Pancreas (tissue), 10 donors: ENCODE measurements at regions not wholly inside any gene's neighbourhood (a gene's known extent, or its start where the extent isn't known, plus 50 kb on each side); places are given as distances from the start of the nearest gene placed in this dataset.

Experiments used
- ATAC-seq, 4 donors: fragments of 200-7000 bp; cut with Tn5 transposase; one replicate each; pipeline versions ENCODE4 v1.8.0 to v1.9.1; 2020; ENCODE audit warnings: mild to moderate bottlenecking in 4 of 4, moderate library complexity in 4 of 4
- DNase-seq, 6 donors: peaks; one replicate each; pipeline ENCODE4 v3.0.0-alpha.2; 2020
- FAIRE-seq: peaks from 2 replicates; lab custom pipeline; 2012; peaks lifted over from hg19 to GRCh38; lab: Jason Lieb, UNC
- H3K27ac ChIP-seq, 4 donors: fragments of 200-600 bp; sonication (generic); 1 replicate in 3 of 4; 2 replicates in 1 of 4; pipeline versions ENCODE4 v1.5.0 to v1.8.0; 2020
- H3K27me3 ChIP-seq, 4 donors: fragments of 200-600 bp; one replicate each; pipeline ENCODE4 v1.8.0; 2021
- H3K36me3 ChIP-seq, 3 donors: fragments of 200-600 bp; sonication (generic) in 1 of 3; one replicate each; pipeline versions ENCODE4 v1.5.0 to v1.8.0; 2020 to 2021
- H3K4me1 ChIP-seq, 3 donors: fragments of 200-600 bp; one replicate each; pipeline ENCODE4 v1.8.0; 2021
- H3K4me3 ChIP-seq, 4 donors: fragments of 200-600 bp; sonication (generic) in 2 of 4; one replicate each; pipeline versions ENCODE4 v1.5.0 to v1.8.0; 2020 to 2021
- H3K9me3 ChIP-seq, 4 donors: fragments of 200-600 bp; one replicate each; pipeline ENCODE4 v1.8.0; 2021
- WGBS, 2 donors: extraction: QIAGEN DNeasy Blood & Tissue Kit; methylation state at CpG; one replicate each; pipeline ENCODE4 v1.1.7; 2013; 5-methylcytosine and 5-hydroxymethylcytosine counted together
- intact Hi-C, 3 donors: fragments of 100-400 bp; cut with DNase I; formaldehyde crosslinking; loops; one replicate each; pipeline versions ENCODE4 v1.11.1 to v1.14.2; 2022
- TF ChIP-seq, protein P1 (sequence below), 4 donors: fragments of 200-600 bp; sonication (generic) in 3 of 4; IDR thresholded peaks; one replicate each; pipeline versions ENCODE4 v1.5.0 to v1.8.0; 2021; ENCODE audit warnings: antibody characterized with exemption in 4 of 4
- donor health status: healthy with polysubstance abuse.
- donor health status: DM: no; HTN: no; CAD: no; lungs with moderate emphysema.
- donor health status: DM: no; HTN: no; CAD: no.
- donor health status: control.
- donor health status: control.
- donor health status: Bipolar disorder and iron deficiency.
- donor health status: DM: yes; HTN: yes; CAD: no.
- donor health status: DM: no; HTN: no; CAD: no.
- donor health status: DM: no; HTN: no; CAD: no.
- donor health status: DM: yes; HTN: yes; CAD: no.

DNA sequence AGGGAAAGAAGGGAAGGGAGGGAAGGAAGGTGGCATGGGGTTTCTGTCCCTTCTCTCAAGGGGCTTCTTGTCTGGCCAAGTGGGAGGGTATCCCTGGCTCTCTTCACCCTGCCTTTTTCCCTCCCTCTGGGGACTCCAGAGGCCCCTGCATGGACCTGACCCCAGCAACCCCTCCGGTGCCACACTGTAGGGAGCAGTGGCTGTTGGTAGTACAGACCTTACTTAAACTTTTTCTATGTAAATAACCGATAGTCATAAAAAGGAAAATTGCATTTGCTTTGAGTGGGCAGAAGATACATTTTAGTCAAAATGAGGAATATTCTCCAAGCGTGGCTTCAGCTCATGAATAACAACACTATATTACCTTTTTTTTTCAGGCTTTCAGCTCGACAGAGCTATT, 1384.0 kb downstream of the BRD1 start:
- Histone ChIP-seq H3K27ac (no peak overlapping the region), H3K9me3 (no peaks in the 10 kb centered on the region), H3K27me3 (no peaks in the 10 kb centered on the region), H3K4me3 (no peak overlapping the region), H3K4me1 (no peaks in the 10 kb centered on the region), H3K36me3 (no peaks in the 10 kb centered on the region)
- no peak for ATAC-seq
- 55 to 79% methylated on average over 4 of the region's 4 CpGs for WGBS, 2 donors
- no peak for FAIRE-seq
- intact Hi-C loops, result no loop called here
- TF ChIP-seq, protein P1, sequence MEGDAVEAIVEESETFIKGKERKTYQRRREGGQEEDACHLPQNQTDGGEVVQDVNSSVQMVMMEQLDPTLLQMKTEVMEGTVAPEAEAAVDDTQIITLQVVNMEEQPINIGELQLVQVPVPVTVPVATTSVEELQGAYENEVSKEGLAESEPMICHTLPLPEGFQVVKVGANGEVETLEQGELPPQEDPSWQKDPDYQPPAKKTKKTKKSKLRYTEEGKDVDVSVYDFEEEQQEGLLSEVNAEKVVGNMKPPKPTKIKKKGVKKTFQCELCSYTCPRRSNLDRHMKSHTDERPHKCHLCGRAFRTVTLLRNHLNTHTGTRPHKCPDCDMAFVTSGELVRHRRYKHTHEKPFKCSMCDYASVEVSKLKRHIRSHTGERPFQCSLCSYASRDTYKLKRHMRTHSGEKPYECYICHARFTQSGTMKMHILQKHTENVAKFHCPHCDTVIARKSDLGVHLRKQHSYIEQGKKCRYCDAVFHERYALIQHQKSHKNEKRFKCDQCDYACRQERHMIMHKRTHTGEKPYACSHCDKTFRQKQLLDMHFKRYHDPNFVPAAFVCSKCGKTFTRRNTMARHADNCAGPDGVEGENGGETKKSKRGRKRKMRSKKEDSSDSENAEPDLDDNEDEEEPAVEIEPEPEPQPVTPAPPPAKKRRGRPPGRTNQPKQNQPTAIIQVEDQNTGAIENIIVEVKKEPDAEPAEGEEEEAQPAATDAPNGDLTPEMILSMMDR (IDR thresholded peaks at IDR 0.05), result no peak
- DNase-seq, result no peak

GRCh38 chr22:48442663-48443062, 1385.0 kb downstream of the BRD1 start:
- Histone ChIP-seq H3K4me1 (no peaks in the 10 kb centered on the region), H3K27ac (no peak overlapping the region), H3K4me3 (no peak overlapping the region), H3K27me3 (no peaks in the 10 kb centered on the region), H3K9me3 (no peaks in the 10 kb centered on the region), H3K36me3 (no peaks in the 10 kb centered on the region)
- WGBS, 2 donors, result 48 to 55% methylated on average over 8 of the region's 8 CpGs
- ATAC-seq (no peak), FAIRE-seq (no peak), DNase-seq (no peak)
- intact Hi-C loops, result no loop called here
- TF ChIP-seq, protein P1 (IDR thresholded peaks at IDR 0.05), result no peak

DNA sequence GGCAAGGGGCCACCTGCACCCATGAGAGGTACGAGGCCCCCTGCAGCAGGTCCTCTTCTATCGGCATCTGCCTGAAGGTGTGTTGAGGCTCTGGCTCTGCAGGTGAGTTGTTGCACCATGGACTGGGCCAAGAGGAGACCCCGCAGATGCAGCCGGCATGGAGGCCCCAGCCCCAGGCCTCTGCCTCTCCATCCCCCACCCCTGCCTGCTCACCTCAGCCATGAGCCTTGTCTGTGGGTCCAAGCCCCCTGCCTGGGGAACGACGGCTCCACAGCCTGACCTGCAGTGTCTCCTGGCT, 1386.2 kb downstream of the BRD1 start:
- TF ChIP-seq, protein P1 (IDR thresholded peaks at IDR 0.05), result no peak
- H3K9me3 ChIP-seq, result no peaks in the 10 kb centered on the region
- intact Hi-C loops, result no loop called here
- H3K4me3 ChIP-seq, result no peak overlapping the region
- WGBS, 2 donors, result 57 to 61% methylated on average over 6 of the region's 6 CpGs
- H3K27ac ChIP-seq, result no peak overlapping the region
- ATAC-seq, result no peak
- no peak for DNase-seq
- no peaks in the 10 kb centered on the region for H3K4me1 ChIP-seq
- H3K36me3 ChIP-seq, result no peaks in the 10 kb centered on the region
- no peaks in the 10 kb centered on the region for H3K27me3 ChIP-seq
- no peak for FAIRE-seq

DNA sequence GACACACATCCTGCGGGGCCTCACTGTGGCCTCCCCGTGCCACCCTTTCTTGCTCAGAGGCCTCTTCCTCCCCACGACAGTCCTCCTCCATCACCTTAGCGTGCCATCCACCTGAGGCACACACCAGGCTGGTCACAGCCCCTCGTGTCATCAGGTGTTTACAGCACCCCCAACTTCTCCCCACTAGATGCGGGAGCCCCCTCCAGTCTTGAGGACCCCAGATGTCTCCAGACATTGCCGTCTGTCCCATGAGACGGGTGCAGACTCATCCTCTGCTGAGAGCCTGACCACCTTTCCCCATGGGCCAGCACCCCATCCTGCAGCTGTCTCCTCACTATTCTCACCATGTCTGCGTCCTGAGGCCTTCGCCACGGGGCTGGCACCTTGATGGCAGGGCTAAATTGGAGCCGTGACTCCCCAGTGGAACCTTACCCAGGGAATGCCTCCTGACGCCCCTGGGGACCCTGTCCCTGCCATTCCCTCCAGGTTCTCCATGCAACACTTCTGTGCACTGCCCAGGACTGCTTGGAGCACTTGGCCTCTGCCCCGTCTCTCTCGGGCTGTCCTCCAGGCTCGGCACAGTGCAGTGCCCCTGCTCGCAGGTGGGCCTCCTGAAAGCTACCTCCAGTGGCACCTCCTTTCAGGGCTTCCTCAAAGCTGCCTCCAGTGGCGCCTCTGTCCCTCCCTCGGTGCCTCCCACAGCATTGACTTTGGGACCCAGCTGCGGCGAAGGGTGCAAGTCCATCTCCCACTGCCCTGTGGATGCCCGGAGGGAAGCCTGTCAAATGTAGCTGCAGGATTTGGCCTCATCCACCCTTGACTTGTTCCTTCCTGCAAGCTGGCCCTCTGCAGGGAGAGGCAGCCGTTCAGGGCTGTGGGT, 1386.8 kb downstream of the BRD1 start:
- Histone ChIP-seq H3K27me3 (no peaks in the 10 kb centered on the region), H3K27ac (no peak overlapping the region), H3K36me3 (no peaks in the 10 kb centered on the region), H3K4me1 (no peaks in the 10 kb centered on the region), H3K4me3 (no peak overlapping the region), H3K9me3 (no peaks in the 10 kb centered on the region)
- ATAC-seq, result no peak
- intact Hi-C loops, result no loop called here
- FAIRE-seq, result no peak
- TF ChIP-seq, protein P1 (IDR thresholded peaks at IDR 0.05), result no peak
- no peak for DNase-seq
- WGBS, 2 donors, result 55 to 65% methylated on average over 23 of the region's 23 CpGs

DNA sequence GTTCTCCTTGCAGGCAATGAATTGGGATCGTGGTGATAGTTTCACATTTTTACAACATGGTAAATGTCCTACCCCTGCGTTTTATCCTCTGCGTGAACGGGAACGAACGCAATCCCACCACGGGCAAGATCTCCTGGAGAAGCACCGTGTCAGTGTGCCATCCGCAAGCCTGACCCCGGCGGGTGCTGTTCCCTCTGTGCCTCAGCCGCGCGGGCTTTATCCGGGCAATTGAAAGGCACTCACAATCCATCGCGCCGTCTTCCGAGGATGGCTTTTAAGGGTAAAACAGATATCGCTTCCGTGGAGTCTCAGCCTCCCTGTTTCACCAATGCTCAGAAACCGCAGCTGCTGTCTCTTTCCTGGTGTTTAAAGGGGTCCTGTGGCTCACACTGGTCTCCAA, 1387.5 kb downstream of the BRD1 start:
- 67 to 84% methylated on average over 22 of the region's 22 CpGs for WGBS, 2 donors
- no peak overlapping the region for H3K4me3 ChIP-seq
- no peak overlapping the region for H3K27ac ChIP-seq
- ATAC-seq (no peak), DNase-seq (no peak), FAIRE-seq (no peak)
- TF ChIP-seq, protein P1 (IDR thresholded peaks at IDR 0.05), result no peak
- no peaks in the 10 kb centered on the region for H3K9me3 ChIP-seq
- intact Hi-C loops, result no loop called here
- H3K27me3 ChIP-seq, result no peaks in the 10 kb centered on the region
- H3K36me3 ChIP-seq, result no peaks in the 10 kb centered on the region
- H3K4me1 ChIP-seq, result no peaks in the 10 kb centered on the region
